ENCODE measurements at regions not wholly inside any gene's neighbourhood (a gene's known extent, or its start where the extent isn't known, plus 50 kb on each side); places are given as distances from the start of the nearest gene placed in this dataset.

- Histone ChIP-seq H3K27me3 (ENCODE audit: insufficient read depth, low read length) (no peaks in the 10 kb centered on the region), H3K18ac (ENCODE audit: low read length) (no peak overlapping the region), H2BK5ac (ENCODE audit: low read depth, low read length, poor library complexity) (no peak overlapping the region), H3K27ac (ENCODE audit: low read depth, low read length) (no peak overlapping the region), H3K36me3 (ENCODE audit: control insufficient read depth in 1 of 2, insufficient read depth in 2 of 2, low read length in 2 of 2) (no peaks in the 10 kb centered on the region), H3K79me2 (ENCODE audit: control insufficient read depth, insufficient read depth, low read length, poor library complexity) (no peaks in the 10 kb centered on the region), H3K4me2 (ENCODE audit: low read length) (no peak overlapping the region), H3K4me3 (ENCODE audit: low read depth, low read length) (no peak overlapping the region), H2BK120ac (ENCODE audit: insufficient read depth, low read length, poor library complexity) (no peak overlapping the region), H4K91ac (ENCODE audit: low read depth, low read length) (no peak overlapping the region), H2AK5ac (ENCODE audit: low read length) (no peak overlapping the region), H3K9ac (ENCODE audit: low read length) (no peak overlapping the region), H2BK12ac (ENCODE audit: low read length) (no peak overlapping the region), H3K4ac (ENCODE audit: low read depth, low read length) (no peak overlapping the region), H3K4me1 (ENCODE audit: control insufficient read depth in 1 of 2, insufficient read depth in 2 of 2, low read length in 2 of 2) (no peaks in the 10 kb centered on the region), H4K12ac (ENCODE audit: low read depth, low read length) (no peak overlapping the region), H3K14ac (ENCODE audit: low read length) (no peak overlapping the region), H4K8ac (ENCODE audit: low read depth, low read length) (no peak overlapping the region), H3K9me3 (ENCODE audit: insufficient read depth, low read depth, low read length) (no peaks in the 10 kb centered on the region), H3K23ac (ENCODE audit: low read length) (no peak overlapping the region), H3K79me1 (ENCODE audit: low read length) (no peaks in the 10 kb centered on the region), H2AFZ (ENCODE audit: insufficient read depth, low read length, poor library complexity) (no peak overlapping the region)
- no peak for DNase-seq
- no CpG with 5 or more reads among the region's 6 CpGs for WGBS (ENCODE audit: extremely low coverage, insufficient coverage, insufficient read length)
These were observed 594.8 kb downstream of the METTL4 start for GRCh38 chr18:1976484-1976883.

GRCh38 chr18:1982056-1982455 lies 589.2 kb downstream of the METTL4 start:
- no peak overlapping the region for H2AK5ac ChIP-seq (ENCODE audit: low read length)
- no peak overlapping the region for H3K4ac ChIP-seq (ENCODE audit: low read depth, low read length)
- no peaks in the 10 kb centered on the region for H3K36me3 ChIP-seq (ENCODE audit: control insufficient read depth in 1 of 2, insufficient read depth in 2 of 2, low read length in 2 of 2)
- H4K12ac ChIP-seq (ENCODE audit: low read depth, low read length): no peak overlapping the region
- H2BK120ac ChIP-seq (ENCODE audit: insufficient read depth, low read length, poor library complexity): no peak overlapping the region
- H3K9ac ChIP-seq (ENCODE audit: low read length): no peak overlapping the region
- no peak overlapping the region for H2AFZ ChIP-seq (ENCODE audit: insufficient read depth, low read length, poor library complexity)
- H3K27me3 ChIP-seq (ENCODE audit: insufficient read depth, low read length): no peaks in the 10 kb centered on the region
- H3K14ac ChIP-seq (ENCODE audit: low read length): no peak overlapping the region
- no peak for DNase-seq
- H3K79me1 ChIP-seq (ENCODE audit: low read length): no peaks in the 10 kb centered on the region
- no peak overlapping the region for H3K23ac ChIP-seq (ENCODE audit: low read length)
- H4K8ac ChIP-seq (ENCODE audit: low read depth, low read length): no peak overlapping the region
- H2BK12ac ChIP-seq (ENCODE audit: low read length): no peak overlapping the region
- no peak overlapping the region for H3K4me3 ChIP-seq (ENCODE audit: low read depth, low read length)
- H3K4me2 ChIP-seq (ENCODE audit: low read length): no peak overlapping the region
- no peak overlapping the region for H3K18ac ChIP-seq (ENCODE audit: low read length)
- H3K27ac ChIP-seq (ENCODE audit: low read depth, low read length): no peak overlapping the region
- H3K79me2 ChIP-seq (ENCODE audit: control insufficient read depth, insufficient read depth, low read length, poor library complexity): no peaks in the 10 kb centered on the region
- WGBS (ENCODE audit: extremely low coverage, insufficient coverage, insufficient read length): no CpG with 5 or more reads among the region's 2 CpGs
- no peaks in the 10 kb centered on the region for H3K4me1 ChIP-seq (ENCODE audit: control insufficient read depth in 1 of 2, insufficient read depth in 2 of 2, low read length in 2 of 2)
- no peaks in the 10 kb centered on the region for H3K9me3 ChIP-seq (ENCODE audit: insufficient read depth, low read depth, low read length)
- no peak overlapping the region for H2BK5ac ChIP-seq (ENCODE audit: low read depth, low read length, poor library complexity)
- no peak overlapping the region for H4K91ac ChIP-seq (ENCODE audit: low read depth, low read length)

GRCh38 chr18:1983746-1984515 lies 587.4 kb downstream of the METTL4 start:
- Histone ChIP-seq H4K8ac (ENCODE audit: low read depth, low read length) (no peak overlapping the region), H3K9me3 (ENCODE audit: insufficient read depth, low read depth, low read length) (no peaks in the 10 kb centered on the region), H3K4me3 (ENCODE audit: low read depth, low read length) (no peak overlapping the region), H2AFZ (ENCODE audit: insufficient read depth, low read length, poor library complexity) (no peak overlapping the region), H3K4me2 (ENCODE audit: low read length) (no peak overlapping the region), H4K12ac (ENCODE audit: low read depth, low read length) (no peak overlapping the region), H2BK12ac (ENCODE audit: low read length) (no peak overlapping the region), H3K14ac (ENCODE audit: low read length) (no peak overlapping the region), H2BK120ac (ENCODE audit: insufficient read depth, low read length, poor library complexity) (no peak overlapping the region), H2AK5ac (ENCODE audit: low read length) (no peak overlapping the region), H3K79me2 (ENCODE audit: control insufficient read depth, insufficient read depth, low read length, poor library complexity) (no peaks in the 10 kb centered on the region), H3K9ac (ENCODE audit: low read length) (no peak overlapping the region), H3K23ac (ENCODE audit: low read length) (no peak overlapping the region), H3K27me3 (ENCODE audit: insufficient read depth, low read length) (no peaks in the 10 kb centered on the region), H3K27ac (ENCODE audit: low read depth, low read length) (no peak overlapping the region), H4K91ac (ENCODE audit: low read depth, low read length) (no peak overlapping the region), H3K4me1 (ENCODE audit: control insufficient read depth in 1 of 2, insufficient read depth in 2 of 2, low read length in 2 of 2) (no peaks in the 10 kb centered on the region), H2BK5ac (ENCODE audit: low read depth, low read length, poor library complexity) (no peak overlapping the region), H3K18ac (ENCODE audit: low read length) (no peak overlapping the region), H3K79me1 (ENCODE audit: low read length) (no peaks in the 10 kb centered on the region), H3K36me3 (ENCODE audit: control insufficient read depth in 1 of 2, insufficient read depth in 2 of 2, low read length in 2 of 2) (no peaks in the 10 kb centered on the region), H3K4ac (ENCODE audit: low read depth, low read length) (no peak overlapping the region)
- no peak for DNase-seq
- no CpG with 5 or more reads among the region's 3 CpGs for WGBS (ENCODE audit: extremely low coverage, insufficient coverage, insufficient read length)

- Histone ChIP-seq H2BK120ac (ENCODE audit: insufficient read depth, low read length, poor library complexity) (no peak overlapping the region), H3K9ac (ENCODE audit: low read length) (no peak overlapping the region), H3K4me1 (ENCODE audit: control insufficient read depth in 1 of 2, insufficient read depth in 2 of 2, low read length in 2 of 2) (peaks cover 2% of the 10 kb centered on the region in 2 experiments), H3K79me1 (ENCODE audit: low read length) (peaks cover 3% of the 10 kb centered on the region), H3K4me3 (ENCODE audit: low read depth, low read length) (no peak overlapping the region), H2AK5ac (ENCODE audit: low read length) (no peak overlapping the region), H3K79me2 (ENCODE audit: control insufficient read depth, insufficient read depth, low read length, poor library complexity) (no peaks in the 10 kb centered on the region), H3K36me3 (ENCODE audit: control insufficient read depth in 1 of 2, insufficient read depth in 2 of 2, low read length in 2 of 2) (no peaks in the 10 kb centered on the region), H3K27me3 (ENCODE audit: insufficient read depth, low read length) (no peaks in the 10 kb centered on the region), H4K8ac (ENCODE audit: low read depth, low read length) (no peak overlapping the region), H4K91ac (ENCODE audit: low read depth, low read length) (no peak overlapping the region), H2BK5ac (ENCODE audit: low read depth, low read length, poor library complexity) (no peak overlapping the region), H3K9me3 (ENCODE audit: insufficient read depth, low read depth, low read length) (no peaks in the 10 kb centered on the region), H3K4me2 (ENCODE audit: low read length) (no peak overlapping the region), H3K14ac (ENCODE audit: low read length) (no peak overlapping the region), H3K4ac (ENCODE audit: low read depth, low read length) (no peak overlapping the region), H4K12ac (ENCODE audit: low read depth, low read length) (no peak overlapping the region), H2AFZ (ENCODE audit: insufficient read depth, low read length, poor library complexity) (no peak overlapping the region), H3K18ac (ENCODE audit: low read length) (no peak overlapping the region), H2BK12ac (ENCODE audit: low read length) (no peak overlapping the region), H3K27ac (ENCODE audit: low read depth, low read length) (no peak overlapping the region), H3K23ac (ENCODE audit: low read length) (no peak overlapping the region)
- no CpG with 5 or more reads among the region's 3 CpGs for WGBS (ENCODE audit: extremely low coverage, insufficient coverage, insufficient read length)
- DNase-seq: no peak
These were observed 577.4 kb downstream of the METTL4 start for GRCh38 chr18:1993866-1994265.

Data from trophoblast cell (in vitro differentiated cells and primary cell).